DMS53 treated with DMSO at 0.1 percent for 48 hours (cell line): ENCODE measurements at regions not wholly inside any gene's neighbourhood (a gene's known extent, or its start where the extent isn't known, plus 50 kb on each side); places are given as distances from the start of the nearest gene placed in this dataset.
"Not testable (repeated sequence)": the region's sequence is repeated elsewhere in the genome, so short reads cannot be mapped to it uniquely, and the experiment has no call there.

Source experiments
- DNase-seq: peaks from one replicate; lab custom pipeline; 2025; ENCODE audit not compliant: unreplicated experiment; lab: John Stamatoyannopoulos, UW

DNA sequence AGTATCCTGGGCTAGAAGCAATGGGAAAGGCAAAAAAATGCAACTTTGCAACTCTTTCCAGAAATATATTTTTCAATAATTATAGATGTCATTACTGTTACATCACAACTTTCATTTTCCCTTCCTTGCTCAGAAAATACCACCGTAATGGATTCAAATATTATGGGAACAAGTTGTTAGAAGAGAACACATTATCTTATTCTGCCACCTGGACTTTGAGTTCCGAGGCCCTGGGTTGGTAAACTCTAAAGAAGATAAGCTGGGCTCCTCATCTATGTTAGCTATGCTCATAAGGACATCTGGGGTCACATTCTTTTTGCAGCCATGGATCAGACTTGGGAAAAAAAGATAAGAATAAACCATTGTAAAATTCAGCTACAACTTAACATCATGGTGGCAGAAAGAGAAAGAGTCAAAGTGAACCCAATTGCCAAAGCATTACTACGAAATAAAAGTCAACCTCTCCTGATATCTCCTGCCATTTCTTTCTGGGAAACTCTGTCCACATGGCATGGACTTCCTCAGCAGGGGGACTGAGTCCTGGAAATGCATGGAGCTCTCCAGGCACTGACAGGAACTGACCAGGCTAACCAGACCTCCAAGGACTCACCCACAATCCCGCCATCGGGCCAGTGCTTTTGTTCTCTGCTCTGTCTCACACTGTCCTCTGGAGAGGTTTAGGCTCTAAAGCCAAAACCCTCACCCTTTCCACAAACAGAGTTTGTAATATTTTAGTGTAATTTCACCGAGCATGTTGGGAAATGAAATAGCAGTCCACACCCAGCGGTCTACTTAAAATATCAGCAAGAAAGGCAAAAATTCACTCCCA is 499.1 kb upstream of the RUNX1 start:
- no peak for DNase-seq

DNA sequence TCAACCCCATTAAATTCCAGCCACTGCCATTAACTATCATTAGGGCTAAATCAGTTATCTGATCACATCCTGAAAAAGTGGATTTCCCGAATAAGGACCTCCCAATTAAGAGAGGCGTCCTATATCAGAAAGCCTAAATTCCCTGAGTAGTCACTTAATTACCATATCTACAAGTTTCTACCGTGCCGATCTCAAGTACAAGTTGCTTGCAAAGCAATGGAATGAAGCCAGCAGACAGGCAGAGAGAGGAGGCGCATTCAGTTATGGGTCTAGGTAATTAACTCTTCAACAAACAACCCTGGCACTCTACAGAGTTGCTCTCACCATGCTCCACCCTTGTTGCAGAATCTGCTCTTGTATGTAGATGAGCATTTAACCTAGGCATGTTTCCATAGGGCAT is 494.6 kb upstream of the RUNX1 start:
- no peak for DNase-seq

DNA sequence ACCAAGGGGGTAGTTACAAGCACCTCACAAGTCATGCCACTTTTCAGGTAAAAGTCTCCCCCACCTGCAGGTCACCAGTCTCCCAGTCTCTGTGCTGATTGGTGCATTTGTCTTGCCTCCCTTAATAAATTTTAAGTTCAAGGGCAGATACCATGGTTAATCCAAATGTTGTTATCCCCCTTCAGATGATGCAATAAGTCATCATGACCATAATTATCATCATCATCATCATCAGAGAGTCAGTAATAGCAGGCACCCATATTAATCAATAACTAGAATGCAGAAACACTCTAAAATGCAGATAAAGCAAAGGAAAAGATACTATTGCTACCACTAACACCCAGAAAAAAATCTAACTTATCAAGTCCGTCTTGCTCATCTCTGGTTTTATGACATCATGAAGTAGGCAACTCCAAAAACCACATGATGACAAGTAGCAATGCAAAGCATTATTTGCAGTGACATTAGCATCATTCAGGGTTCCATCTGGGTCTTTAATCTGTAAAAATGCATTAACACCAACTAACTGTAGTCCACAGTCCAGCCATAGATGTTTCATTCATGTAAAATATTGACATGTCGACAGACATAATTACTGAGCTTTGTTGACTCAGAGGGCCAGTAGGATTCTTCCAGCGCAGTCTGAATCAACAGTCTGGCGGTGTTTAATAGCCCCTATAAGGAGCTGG is 492.0 kb upstream of the RUNX1 start:
- no peak for DNase-seq

DNA sequence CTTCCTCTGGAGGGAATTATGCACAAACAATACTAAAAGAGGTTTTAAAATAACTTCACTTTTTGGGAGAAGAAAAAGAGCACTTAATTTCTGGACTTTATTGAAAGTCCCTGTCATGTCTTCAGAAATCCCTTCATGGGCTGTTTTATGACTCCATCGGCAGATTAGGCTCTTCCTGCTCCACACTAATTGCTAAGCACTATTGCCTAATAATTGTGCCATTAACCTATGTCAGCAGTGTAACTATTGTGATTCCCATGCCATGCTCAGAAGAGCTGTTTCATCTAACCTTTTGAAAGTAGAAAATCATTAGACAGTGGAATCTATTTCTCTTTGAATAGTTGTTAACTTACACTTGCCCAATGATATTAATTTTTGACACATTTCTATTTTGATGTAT is 489.3 kb upstream of the RUNX1 start:
- no peak for DNase-seq

DNA sequence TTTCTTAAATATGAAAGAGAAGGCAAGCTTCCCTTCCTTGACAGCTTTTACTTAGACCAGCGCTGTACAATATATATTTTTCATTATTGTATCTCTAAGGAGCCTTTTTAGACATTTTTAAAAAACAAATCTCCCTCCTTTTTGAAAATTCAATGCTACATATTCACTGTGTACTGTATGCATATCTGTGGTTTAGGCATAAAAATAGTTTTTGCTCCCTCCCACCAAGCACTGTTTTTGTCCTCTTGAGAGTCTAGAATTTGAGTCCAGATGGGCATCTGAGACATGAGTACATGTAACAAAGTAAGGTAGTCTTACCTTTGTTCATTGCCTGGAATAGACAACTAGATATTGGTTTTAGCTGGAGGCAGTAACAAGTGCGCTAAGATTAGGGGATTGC is 488.5 kb upstream of the RUNX1 start:
- no peak for DNase-seq

DNA sequence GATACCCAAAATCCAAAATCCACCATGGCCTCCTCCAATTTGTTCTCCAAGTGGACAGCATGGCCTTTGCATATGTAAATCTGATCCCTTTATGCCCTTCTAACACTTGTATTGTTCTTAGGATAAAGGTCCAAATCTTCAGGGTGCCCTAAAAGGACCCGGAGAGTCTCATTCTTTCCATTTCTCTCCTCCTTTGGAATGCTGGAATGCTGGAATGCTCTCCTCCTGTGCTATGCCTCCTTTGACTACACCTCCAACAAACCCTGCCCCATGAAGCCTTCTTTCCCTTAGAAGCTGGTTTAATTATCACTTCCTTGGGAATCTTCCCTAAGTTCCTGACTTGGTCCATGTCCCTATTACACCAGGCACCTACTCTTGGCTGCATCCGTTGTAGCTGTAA is 484.8 kb upstream of the RUNX1 start:
- DNase-seq: no peak

DNA sequence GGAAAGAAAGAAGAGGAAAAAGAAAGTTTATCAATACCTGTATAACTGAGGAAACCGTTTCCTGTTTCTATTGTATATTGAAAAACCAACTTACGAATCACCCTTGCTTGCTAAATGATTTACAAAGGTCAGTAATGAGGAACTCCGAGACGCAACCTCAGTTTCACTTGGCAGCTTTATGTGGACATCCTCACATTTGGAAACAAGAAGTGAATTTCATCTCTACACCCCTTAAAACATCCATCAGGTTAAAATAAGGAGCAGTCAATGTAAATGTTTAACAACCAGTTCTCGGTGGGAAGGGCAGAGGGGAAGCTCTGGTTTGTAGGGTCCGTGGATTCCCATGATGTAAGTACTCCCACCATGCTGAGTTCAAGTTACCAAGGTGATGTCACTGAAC is 481.7 kb upstream of the RUNX1 start:
- no peak for DNase-seq

DNA sequence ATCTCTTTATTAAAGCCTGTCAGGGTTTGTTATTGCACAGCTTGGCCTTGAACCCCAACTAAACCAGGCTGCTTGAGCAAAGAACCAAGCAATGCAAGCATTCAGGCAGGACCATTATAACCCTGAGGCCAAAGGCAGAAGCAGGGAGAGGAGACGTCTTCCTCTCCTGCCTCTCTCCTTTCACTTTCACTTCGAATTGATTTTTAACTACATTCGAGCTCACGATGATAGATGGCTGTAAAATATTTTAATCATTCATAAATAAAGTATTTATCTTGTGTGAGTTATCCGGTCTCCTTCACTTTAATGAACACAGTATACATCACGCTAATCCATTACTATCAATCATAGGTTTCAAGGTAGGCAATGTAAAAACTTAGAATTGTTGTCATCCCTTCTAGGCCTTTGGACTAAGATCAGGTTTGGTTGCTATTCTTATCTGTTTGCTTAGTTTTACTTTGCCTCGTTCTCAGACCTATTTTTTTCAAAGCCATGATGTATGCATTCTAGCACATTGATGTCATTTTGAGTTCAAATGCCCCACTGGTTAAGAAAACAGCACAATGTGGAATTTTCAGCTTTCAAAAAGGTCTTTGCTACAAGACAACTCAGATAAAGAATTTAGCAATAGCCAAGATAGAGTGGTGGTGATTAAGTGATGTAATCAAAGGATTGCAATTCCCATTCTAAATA is 480.2 kb upstream of the RUNX1 start:
- no peak for DNase-seq

DNA sequence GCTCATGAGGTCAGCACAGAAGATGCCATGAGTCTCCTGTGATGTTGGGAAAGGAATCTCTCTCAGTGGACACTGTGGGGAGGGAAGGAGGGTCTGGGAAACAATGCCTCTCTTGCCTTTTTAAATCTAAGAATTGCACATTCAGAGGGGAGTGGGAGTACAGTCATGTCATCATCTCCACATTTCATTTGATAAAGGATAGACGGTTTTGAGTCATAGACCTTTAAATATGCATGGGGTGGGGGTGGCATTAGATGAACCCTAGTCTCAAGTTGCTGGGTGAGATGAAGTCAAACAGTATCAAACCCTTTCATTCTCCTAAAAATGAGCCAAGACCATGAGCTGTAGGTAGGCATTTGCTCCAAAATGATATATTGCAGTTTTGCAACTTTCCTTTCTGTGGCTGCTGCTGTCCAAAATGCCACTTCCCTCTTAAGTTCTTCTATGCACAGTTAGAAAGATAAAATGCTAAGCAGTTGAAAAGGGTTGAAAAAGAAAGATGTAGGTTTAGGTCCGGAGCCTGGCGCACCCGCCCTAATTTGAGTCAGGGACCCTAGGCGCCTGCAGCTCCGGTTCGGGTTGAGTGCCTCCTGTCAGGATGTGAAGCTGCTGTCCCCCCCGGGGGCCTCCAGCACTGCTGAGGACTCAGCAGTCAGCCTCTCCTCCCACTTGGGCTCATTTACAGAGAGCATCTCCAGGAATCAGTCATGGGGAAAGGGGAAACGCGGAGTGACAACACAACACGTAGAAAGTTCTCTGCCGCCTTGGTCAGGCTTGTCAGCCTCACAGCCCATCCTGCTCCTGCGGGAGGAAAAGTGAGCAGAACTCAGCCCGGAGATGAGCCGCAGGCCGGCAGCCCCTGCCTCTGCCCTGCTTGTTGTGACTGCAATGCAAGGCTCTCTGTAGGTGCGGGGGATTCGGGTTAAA is 479.3 kb upstream of the RUNX1 start:
- DNase-seq: no peak

DNA sequence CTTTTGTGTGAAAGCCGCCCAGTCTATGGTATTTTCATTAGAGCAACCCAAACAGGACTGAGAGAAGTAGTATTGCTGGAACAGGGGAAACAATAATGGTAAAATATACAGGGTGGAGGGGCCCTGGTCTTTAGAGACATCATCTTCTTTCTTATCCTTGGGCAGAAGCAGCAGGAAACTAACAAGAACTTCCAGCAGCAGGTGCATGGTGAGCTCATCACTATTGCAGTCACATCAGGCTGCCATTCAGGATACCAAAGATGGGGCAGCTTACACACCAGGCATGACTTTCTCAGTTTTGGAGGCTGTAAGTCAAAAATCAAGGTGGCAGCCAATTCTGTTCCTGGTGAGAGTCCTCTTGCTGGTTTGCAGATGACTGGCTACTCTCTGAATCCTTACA is 478.3 kb upstream of the RUNX1 start:
- no peak for DNase-seq

DNA sequence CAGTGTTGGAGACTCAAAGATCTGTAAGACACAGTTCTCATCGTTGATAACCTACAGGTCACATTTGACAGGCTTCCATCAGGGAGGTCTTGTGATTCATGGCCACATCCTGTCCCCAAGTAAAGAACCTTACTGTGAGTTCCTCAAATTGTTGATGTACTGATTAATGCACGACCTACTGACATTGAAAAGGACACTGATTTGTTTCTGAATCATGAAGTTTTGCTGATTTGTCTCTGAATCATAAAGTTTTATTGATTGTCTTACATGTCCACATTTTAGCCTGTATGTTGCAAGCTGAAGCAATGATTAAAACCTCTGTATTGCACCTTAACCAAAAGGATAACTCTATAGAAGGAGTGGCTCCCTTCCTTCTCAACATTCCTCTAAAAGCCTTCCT is 476.3 kb upstream of the RUNX1 start:
- no peak for DNase-seq

DNA sequence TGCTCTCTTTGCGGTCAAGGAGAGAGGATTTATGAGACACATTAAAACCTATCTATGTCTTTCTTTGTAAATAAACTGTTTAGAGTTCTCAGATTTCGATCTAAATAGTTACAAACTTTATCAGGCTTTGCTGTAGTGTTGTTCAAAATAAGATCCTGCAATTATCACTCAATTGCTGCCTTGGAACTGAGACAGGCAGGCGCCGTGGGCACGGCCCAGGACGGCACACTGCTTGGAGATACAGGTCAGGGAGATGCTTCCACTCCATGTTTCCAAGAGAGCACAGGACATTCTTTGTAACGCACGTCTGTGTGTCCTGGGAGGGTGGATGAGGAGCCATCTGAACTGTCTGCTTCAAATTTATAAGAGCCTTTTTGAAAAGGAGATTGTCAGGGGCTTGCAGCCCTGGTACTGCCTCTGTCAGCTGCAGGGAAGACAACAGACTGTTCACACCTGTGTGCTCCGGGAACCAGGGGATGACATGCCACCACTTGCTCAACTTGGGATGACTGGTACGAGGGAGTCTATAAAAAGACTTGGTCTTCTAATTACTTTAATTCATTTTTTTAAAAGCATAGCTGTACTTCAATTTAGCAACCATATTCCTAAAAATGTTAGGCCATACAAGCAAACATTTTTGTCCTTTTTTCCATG is 472.9 kb upstream of the RUNX1 start:
- no peak for DNase-seq

DNA sequence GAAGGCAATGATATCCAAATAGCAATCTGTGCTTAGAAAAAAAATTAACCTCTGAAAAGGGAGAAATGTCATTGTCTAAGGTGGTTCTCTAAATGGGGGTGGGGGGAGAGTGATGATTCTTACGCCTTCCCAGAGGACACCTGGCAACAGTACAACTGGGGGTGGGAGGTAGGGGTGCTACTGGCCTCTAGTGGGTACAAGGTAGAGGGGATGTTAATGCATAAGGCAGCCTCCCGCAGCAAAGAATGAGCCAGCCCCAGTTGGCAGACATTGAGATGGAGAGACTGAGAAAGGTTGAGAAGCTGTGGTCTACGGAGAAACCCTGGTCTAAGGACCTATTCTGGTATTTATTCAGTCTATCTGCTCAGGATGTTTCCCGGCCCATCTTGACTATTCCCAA is 472.2 kb upstream of the RUNX1 start:
- no peak for DNase-seq

DNA sequence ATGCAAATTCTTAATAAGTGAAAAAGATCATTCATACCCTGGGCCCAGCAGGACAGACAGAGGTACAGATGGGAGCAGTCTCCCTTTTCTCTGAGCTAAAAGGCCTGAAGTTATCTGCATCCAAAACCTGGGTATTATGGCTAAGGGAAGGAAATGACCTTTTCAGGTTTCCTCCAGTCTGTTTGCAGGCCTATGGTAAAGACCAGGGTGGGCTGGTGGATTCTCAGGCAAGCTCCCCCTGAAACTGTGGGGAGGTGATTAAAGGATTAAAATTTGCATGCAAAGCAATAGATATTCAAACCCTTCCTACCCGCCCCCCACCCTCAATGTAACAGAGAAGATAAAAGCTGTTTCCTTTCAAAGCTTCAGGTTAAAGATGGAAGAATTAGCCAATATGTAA is 471.8 kb upstream of the RUNX1 start:
- DNase-seq: no peak

DNA sequence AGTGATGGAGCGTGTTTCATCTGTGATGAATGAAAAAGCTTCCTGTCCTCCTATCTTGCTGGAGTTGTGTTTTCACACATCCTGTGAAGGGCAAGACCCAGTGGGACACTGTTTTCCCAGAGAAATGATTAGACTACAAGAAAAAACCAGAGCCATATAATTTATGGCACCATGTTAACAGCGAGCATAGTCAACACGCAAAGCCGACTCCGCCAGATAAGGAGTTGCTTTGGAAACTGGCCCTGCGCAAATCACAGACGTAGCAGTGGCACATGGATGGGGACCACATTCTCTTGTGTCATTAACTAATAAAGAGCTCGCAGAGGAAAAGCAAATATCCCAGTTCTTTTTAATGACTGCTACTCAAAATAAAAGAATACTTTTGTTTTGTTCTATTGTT is 471.2 kb upstream of the RUNX1 start:
- no peak for DNase-seq

DNA sequence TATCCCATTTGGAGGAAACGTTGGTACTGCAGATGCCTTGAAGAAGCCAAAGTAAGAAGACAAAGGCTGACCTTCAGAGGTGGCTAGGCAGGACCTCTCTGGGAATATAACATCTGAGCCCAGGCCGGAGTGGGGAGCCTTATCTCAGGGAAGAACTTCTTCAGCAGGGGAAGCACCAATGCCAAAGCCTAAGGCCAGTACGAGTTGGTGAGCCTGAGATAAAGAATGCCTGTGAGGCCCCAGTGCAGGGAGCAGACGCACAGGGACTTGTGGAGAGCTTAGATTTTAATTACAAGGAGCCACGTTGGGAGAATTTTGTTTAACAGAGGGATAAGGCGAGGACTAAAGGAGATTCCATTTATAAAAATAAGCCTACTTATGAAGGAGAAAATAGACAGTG is 468.8 kb upstream of the RUNX1 start:
- DNase-seq: no peak

DNA sequence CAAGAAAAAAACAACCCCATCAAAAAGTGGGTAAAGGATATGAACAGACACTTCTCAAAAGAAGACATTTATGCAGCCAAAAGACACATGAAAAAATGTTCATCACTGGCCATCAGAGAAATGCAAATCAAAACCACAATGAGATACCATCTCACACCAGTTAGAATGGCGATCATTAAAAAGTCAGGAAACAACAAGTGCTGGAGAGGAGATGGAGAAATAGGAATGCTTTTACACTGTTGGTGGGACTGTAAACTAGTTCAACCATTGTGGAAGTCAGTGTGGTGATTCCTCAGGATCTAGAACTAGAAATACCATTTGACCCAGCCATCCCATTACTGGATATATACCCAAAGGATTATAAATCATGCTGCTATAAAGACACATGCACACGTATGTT is 467.2 kb upstream of the RUNX1 start:
- DNase-seq: not testable (repeated sequence)

DNA sequence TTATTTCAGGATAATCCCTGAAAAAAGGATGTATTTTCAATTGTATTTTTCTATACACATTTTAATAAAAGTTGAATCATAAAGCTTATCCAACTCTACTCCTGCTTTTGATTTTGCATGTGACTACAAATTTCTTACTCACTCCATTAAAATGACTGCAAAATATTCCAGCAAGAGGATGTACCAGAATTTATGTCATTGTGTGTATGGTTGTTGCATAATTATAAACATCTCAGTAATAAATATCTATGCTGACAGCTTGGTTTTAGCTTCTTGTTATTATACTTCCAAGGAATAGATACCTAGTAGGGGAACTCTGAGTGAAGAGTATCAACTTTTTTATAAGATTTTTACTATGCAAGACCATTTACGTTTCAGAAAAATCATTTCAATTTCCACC is 463.2 kb upstream of the RUNX1 start:
- DNase-seq: no peak

DNA sequence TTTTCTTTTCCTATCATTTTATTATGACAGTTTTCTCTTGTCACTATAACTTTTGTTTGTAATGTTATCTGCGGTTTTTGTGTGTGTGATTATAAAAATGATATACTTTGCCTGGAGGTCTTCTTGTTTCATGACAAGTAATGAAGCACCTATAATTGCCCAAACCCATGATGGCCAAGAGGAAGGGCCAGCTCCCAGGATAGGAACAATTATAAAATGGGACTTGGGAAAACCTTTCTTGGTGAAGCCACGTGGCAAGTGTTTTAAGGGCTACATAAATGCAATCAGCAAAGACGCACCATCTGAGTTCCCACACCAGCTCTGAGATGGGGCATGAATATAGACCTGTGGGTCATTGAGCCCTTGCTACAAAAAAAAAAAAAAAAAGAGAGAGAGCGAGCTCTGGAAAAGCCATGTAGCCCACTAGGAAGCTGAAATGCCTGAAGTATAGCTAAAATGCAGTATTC is 462.6 kb upstream of the RUNX1 start:
- DNase-seq: no peak

DNA sequence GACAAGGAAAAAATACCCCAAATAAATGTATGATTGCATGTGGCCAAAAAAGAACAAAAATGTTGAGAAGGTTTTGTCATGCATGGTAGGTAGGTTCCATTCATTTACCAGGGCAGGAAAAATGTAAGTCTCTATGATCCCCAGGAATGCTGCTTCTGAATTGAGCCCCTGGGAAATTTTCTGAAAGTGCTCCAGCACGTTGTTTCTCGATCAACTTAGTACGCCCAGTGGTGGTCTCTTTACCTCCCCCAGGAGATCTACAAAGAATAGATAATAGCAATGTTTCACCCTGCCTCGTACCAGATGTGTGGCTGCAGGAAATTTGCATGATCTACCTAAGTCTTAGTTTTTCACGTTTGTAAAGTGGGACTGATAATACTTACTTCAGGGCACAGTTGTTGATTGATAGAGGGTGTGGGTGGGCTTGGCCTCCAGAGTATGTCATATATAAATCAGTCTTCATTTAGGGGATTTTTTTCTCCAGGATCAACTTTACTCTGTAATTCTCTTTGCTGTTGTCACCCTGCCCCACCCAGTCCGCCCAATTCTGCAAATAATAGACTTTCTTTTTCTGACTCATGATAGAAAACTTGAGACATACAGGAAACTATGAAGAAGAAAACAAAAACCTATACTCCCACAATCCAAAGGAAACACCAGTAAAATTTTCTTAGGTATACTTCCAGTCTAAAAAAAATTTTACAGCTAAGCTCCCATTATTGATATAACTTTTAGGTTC is 462.0 kb upstream of the RUNX1 start:
- no peak for DNase-seq
